Neural cell (in vitro differentiated cells): ENCODE measurements at regions not wholly inside any gene's neighbourhood (a gene's known extent, or its start where the extent isn't known, plus 50 kb on each side); places are given as distances from the start of the nearest gene placed in this dataset.

Experiments used
- CTCF ChIP-seq: fragments of 450-650 bp; IDR thresholded peaks from 2 replicates; pipeline ENCODE4 v1.5.1; 2014; ENCODE audit warnings: antibody characterized with exemption, mild to moderate bottlenecking, moderate library complexity; ENCODE audit not compliant: poor library complexity, severe bottlenecking
- EP300 ChIP-seq: fragments of 450-650 bp; conservative IDR thresholded peaks from 2 replicates; pipeline ENCODE4 v1.6.1; 2014; ENCODE audit warnings: antibody characterized with exemption, mild to moderate bottlenecking, moderate library complexity; ENCODE audit not compliant: poor library complexity, severe bottlenecking
- EZH2 ChIP-seq: fragments of 200-600, 300-800 bp; shearing (Covaris generic), sonication (generic); IDR thresholded peaks from 2 replicates; pipeline ENCODE4 v1.6.1; 2014; ENCODE audit warnings: antibody characterized with exemption, low read length, borderline replicate concordance, mild to moderate bottlenecking; ENCODE audit not compliant: insufficient read depth, poor library complexity, severe bottlenecking
- MXI1 ChIP-seq: fragments of 450-650 bp; conservative IDR thresholded peaks from 2 replicates; pipeline ENCODE4 v1.6.1; 2014; ENCODE audit warnings: antibody characterized with exemption, mild to moderate bottlenecking; ENCODE audit not compliant: poor library complexity, severe bottlenecking
- POLR2AphosphoS5 ChIP-seq: IDR thresholded peaks from 2 replicates; pipeline ENCODE4 v1.6.1; 2012
- TAF1 ChIP-seq: IDR thresholded peaks from 2 replicates; pipeline ENCODE4 v1.6.1; 2012; ENCODE audit warnings: low read depth

- no peak for TF ChIP-seq CTCF
- no peak for TF ChIP-seq POLR2AphosphoS5
- TF ChIP-seq TAF1: no peak
- TF ChIP-seq EZH2: no peak
- no peak for TF ChIP-seq EP300
- TF ChIP-seq MXI1: no peak
Measured at GRCh38 chr18:42413870-42414269, 458.8 kb downstream of the PIK3C3 start.
